GM23338 (cell line): ENCODE measurements at regions not wholly inside any gene's neighbourhood (a gene's known extent, or its start where the extent isn't known, plus 50 kb on each side); places are given as distances from the start of the nearest gene placed in this dataset.

Experiments
- ATAC-seq: fragments of 200-7000 bp; cut with Tn5 transposase; 3 replicates; pipeline ENCODE4 v1.9.1; 2020
- DNase-seq: peaks from one replicate; pipeline ENCODE4 v3.0.0-alpha.2; 2015; ENCODE audit warnings: low spot score
- H2AFZ ChIP-seq: fragments of 200-600 bp; sonication (generic); 2 replicates; pipeline ENCODE4 v1.8.0; 2016; ENCODE audit warnings: antibody characterized with exemption, mild to moderate bottlenecking, moderate library complexity
- H3F3A ChIP-seq: fragments of 200-600 bp; sonication (generic); replicated peaks from 2 replicates; pipeline ENCODE4 v1.8.0; 2017; ENCODE audit warnings: antibody characterized with exemption, mixed run types, low read depth
- H3K27ac ChIP-seq: fragments of 200-600 bp; sonication (generic); 2 replicates; pipeline ENCODE4 v1.6.1; 2016; ENCODE audit warnings: low read depth
- H3K27me3 ChIP-seq: fragments of 200-600 bp; sonication (generic); 2 replicates; pipeline ENCODE4 v1.8.0; 2016; ENCODE audit warnings: mild to moderate bottlenecking, mixed run types, moderate library complexity; ENCODE audit not compliant: insufficient read depth
- H3K36me3 ChIP-seq: fragments of 200-600 bp; sonication (generic); 2 replicates; pipeline ENCODE4 v1.8.0; 2016; ENCODE audit warnings: mild to moderate bottlenecking; ENCODE audit not compliant: insufficient read depth
- H3K4me1 ChIP-seq: fragments of 200-600 bp; sonication (generic); 2 replicates; pipeline ENCODE4 v1.8.0; 2016; ENCODE audit warnings: mild to moderate bottlenecking, moderate library complexity; ENCODE audit not compliant: insufficient read depth
- H3K4me2 ChIP-seq: fragments of 200-600 bp; sonication (generic); 2 replicates; pipeline ENCODE4 v1.7.1; 2017; ENCODE audit warnings: mixed run types
- H3K4me3 ChIP-seq: fragments of 200-600 bp; sonication (generic); 2 replicates; pipeline ENCODE4 v1.6.1; 2016; ENCODE audit warnings: mixed run types
- H3K79me2 ChIP-seq: fragments of 200-600 bp; sonication (generic); replicated peaks from 2 replicates; pipeline ENCODE4 v1.8.0; 2017; ENCODE audit warnings: mild to moderate bottlenecking; ENCODE audit not compliant: insufficient read depth
- H3K9me2 ChIP-seq: fragments of 200-600 bp; sonication (generic); 2 replicates; pipeline ENCODE4 v1.8.0; 2017; ENCODE audit not compliant: insufficient read depth
- H4K20me1 ChIP-seq: fragments of 200-600 bp; sonication (generic); replicated peaks from 2 replicates; pipeline ENCODE4 v1.8.0; 2017; ENCODE audit warnings: mild to moderate bottlenecking; ENCODE audit not compliant: insufficient read depth
- H3K27ac Mint-ChIP-seq: 2 replicates; pipeline ENCODE4 v1.8.0; 2020; ENCODE audit warnings: inconsistent platforms, mild to moderate bottlenecking, moderate library complexity, mixed read lengths
- H3K27me3 Mint-ChIP-seq: 3 replicates; pipeline ENCODE4 v1.8.0; 2022; ENCODE audit warnings: low read depth, mild to moderate bottlenecking, moderate library complexity, mixed read lengths, inconsistent platforms; ENCODE audit not compliant: insufficient read depth, poor library complexity
- H3K36me3 Mint-ChIP-seq: 3 replicates; pipeline ENCODE4 v1.8.0; 2021; ENCODE audit warnings: low read depth, mild to moderate bottlenecking, inconsistent platforms, moderate library complexity, mixed read lengths
- H3K4me1 Mint-ChIP-seq: 3 replicates; pipeline ENCODE4 v1.8.0; 2020; ENCODE audit warnings: mild to moderate bottlenecking, inconsistent platforms, mixed read lengths
- H3K4me3 Mint-ChIP-seq: 3 replicates; pipeline ENCODE4 v1.8.0; 2021; ENCODE audit warnings: moderate library complexity, mild to moderate bottlenecking, inconsistent platforms, mixed read lengths
- H3K9me3 Mint-ChIP-seq: 3 replicates; pipeline ENCODE4 v1.8.0; 2020; ENCODE audit warnings: moderate library complexity, mild to moderate bottlenecking, inconsistent platforms, mixed read lengths
- CREB1 ChIP-seq: fragments of 250-450 bp; sonication (Bioruptor Pico); IDR thresholded peaks from 2 replicates; pipeline ENCODE4 v1.5.0; 2020; ENCODE audit warnings: low read depth, mild to moderate bottlenecking, moderate library complexity
- CTCF ChIP-seq, 2 experiments: fragments of 200-600 bp in 1 of 2; sonication (generic) in 1 of 2; conservative IDR thresholded peaks; 2 replicates each; pipeline versions ENCODE4 v1.5.1 to v1.6.1; 2016 to 2017; ENCODE audit warnings: antibody characterized with exemption in 2 of 2, low read depth in 2 of 2, mild to moderate bottlenecking in 2 of 2, moderate library complexity in 1 of 2
- ETS1 ChIP-seq: IDR thresholded peaks from 2 replicates; pipeline ENCODE4 v1.6.1; 2016; ENCODE audit warnings: antibody characterized with exemption
- EZH2phosphoT487 ChIP-seq: fragments of 200-600 bp; sonication (generic); IDR thresholded peaks from one replicate; pipeline ENCODE4 v1.8.1; 2018; ENCODE audit warnings: antibody characterized with exemption; ENCODE audit not compliant: unreplicated experiment
- NANOG ChIP-seq: IDR thresholded peaks from 2 replicates; pipeline ENCODE4 v1.6.1; 2016; ENCODE audit warnings: antibody characterized with exemption, borderline replicate concordance
- POLR2AphosphoS5 ChIP-seq: IDR thresholded peaks from 2 replicates; pipeline ENCODE4 v1.6.1; 2016; ENCODE audit warnings: antibody characterized with exemption, low read depth
- ZNF331 ChIP-seq: fragments of 250-450 bp; sonication (Bioruptor Pico); IDR thresholded peaks from 2 replicates; pipeline ENCODE4 v1.5.0; 2020; ENCODE audit warnings: low read depth, mild to moderate bottlenecking, moderate library complexity
- ZNF462 ChIP-seq: fragments of 250-450 bp; sonication (Bioruptor Pico); IDR thresholded peaks from 2 replicates; pipeline ENCODE4 v1.5.0; 2020; ENCODE audit warnings: mild to moderate bottlenecking, moderate library complexity

- Mint-ChIP-seq H3K9me3 (no peaks in the 10 kb centered on the region), H3K4me1 (peaks cover 5% of the 10 kb centered on the region; the same call in 2 of the 3 replicates), H3K4me3 (no peak overlapping the region), H3K36me3 (peaks cover 2% of the 10 kb centered on the region; the same call in 1 of the 3 replicates), H3K27ac (no peak overlapping the region), H3K27me3 (no peaks in the 10 kb centered on the region)
- no peaks in the 10 kb centered on the region for H4K20me1 ChIP-seq
- H3K4me3 ChIP-seq, result no peak overlapping the region
- DNase-seq (peak; percentile 58), ATAC-seq (peak; percentile 97)
- no peak overlapping the region for H3K4me2 ChIP-seq
- H3F3A ChIP-seq, result no peaks in the 10 kb centered on the region; the same call in 1 of the 2 replicates
- no peaks in the 10 kb centered on the region for H3K36me3 ChIP-seq
- H3K27me3 ChIP-seq, result no peaks in the 10 kb centered on the region
- no peak overlapping the region for H3K27ac ChIP-seq
- H3K4me1 ChIP-seq, result no peaks in the 10 kb centered on the region
- H3K79me2 ChIP-seq, result no peaks in the 10 kb centered on the region
- H2AFZ ChIP-seq, result peak overlapping the region; percentile 3
- H3K9me2 ChIP-seq, result no peaks in the 10 kb centered on the region
- no peak for TF ChIP-seq ETS1
- no peak for TF ChIP-seq ZNF462 (CRISPR knock-in tag)
- TF ChIP-seq EZH2phosphoT487, result no peak
- no peak for TF ChIP-seq NANOG
- no peak for TF ChIP-seq POLR2AphosphoS5
- no peak for TF ChIP-seq CREB1
- TF ChIP-seq CTCF (conservative IDR thresholded peaks at IDR 0.05; ENCODE audit: low read depth in 2 of 2), result peak; percentile 43 to 61
- no peak for TF ChIP-seq ZNF331
Measured at GRCh38 chr13:55087085-55087484, 2053.6 kb upstream of the PRR20A start.
